Left lung (tissue), 4 donors: ENCODE measurements at regions not wholly inside any gene's neighbourhood (a gene's known extent, or its start where the extent isn't known, plus 50 kb on each side); places are given as distances from the start of the nearest gene placed in this dataset.

Experiments used
- ATAC-seq: fragments of 200-7000 bp; cut with Tn5 transposase; one replicate; pipeline ENCODE4 v1.9.1; 2020; ENCODE audit warnings: moderate library complexity
- DNase-seq, 4 donors: peaks; one replicate each; pipeline ENCODE4 v3.0.0-alpha.2; 2013 to 2020
- H3K27ac ChIP-seq, 2 donors: fragments of 200-600 bp; sonication (generic) in 1 of 2; one replicate each; pipeline versions ENCODE4 v1.5.0 to v1.8.0; 2020 to 2021
- H3K27me3 ChIP-seq, 2 donors: fragments of 200-600 bp; sonication (generic) in 1 of 2; one replicate each; pipeline versions ENCODE4 v1.5.0 to v1.8.0; 2020 to 2021
- H3K36me3 ChIP-seq, 2 donors: fragments of 200-600 bp; sonication (generic) in 1 of 2; one replicate each; pipeline versions ENCODE4 v1.5.0 to v1.8.0; 2020 to 2021
- H3K4me1 ChIP-seq, 2 donors: fragments of 200-600 bp; one replicate each; pipeline ENCODE4 v1.8.0; 2021
- H3K4me3 ChIP-seq, 2 donors: fragments of 200-600 bp; sonication (generic) in 1 of 2; one replicate each; pipeline versions ENCODE4 v1.5.0 to v1.8.0; 2020 to 2021; ENCODE audit warnings: mild to moderate bottlenecking in 1 of 2
- H3K9me3 ChIP-seq, 2 donors: fragments of 200-600 bp; sonication (generic) in 1 of 2; one replicate each; pipeline versions ENCODE4 v1.5.0 to v1.8.0; 2020 to 2021
- intact Hi-C, 2 donors: fragments of 100-400 bp; cut with DNase I; formaldehyde crosslinking; loops; one replicate each; pipeline versions ENCODE4 v1.11.2 to v1.14.2; 2022
- TF ChIP-seq, protein P1 (sequence below), 2 donors: fragments of 200-600 bp; sonication (generic) in 1 of 2; IDR thresholded peaks; one replicate each; pipeline versions ENCODE4 v1.5.0 to v1.8.0; 2021; ENCODE audit warnings: antibody characterized with exemption in 2 of 2
- donor health status: DM: no; HTN: yes; CAD: no.
- donor health status: DM: no; HTN: no; CAD: no.

DNA sequence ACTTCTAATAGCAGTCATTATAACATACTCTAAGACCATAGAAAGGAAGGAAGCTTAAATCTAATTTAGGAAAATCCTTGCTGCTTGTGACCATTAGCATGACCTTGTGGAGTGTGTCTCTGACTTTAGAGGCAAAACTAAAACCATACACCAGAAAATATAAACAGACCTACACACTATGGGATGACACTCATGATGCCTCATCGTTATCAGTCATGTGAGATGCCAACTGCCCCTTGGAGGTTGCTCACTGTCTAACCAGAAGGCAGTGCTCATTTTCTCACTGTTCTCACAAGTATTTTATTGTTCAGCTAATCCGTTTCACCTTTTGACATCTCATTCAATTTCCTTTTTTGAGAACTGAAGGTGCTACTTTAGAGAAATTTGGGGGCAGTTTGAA is 376.9 kb downstream of the RND3 start:
- Histone ChIP-seq H3K27ac (no peak overlapping the region), H3K27me3 (no peaks in the 10 kb centered on the region), H3K4me1 (no peaks in the 10 kb centered on the region), H3K9me3 (peaks cover 0 to 2% of the 10 kb centered on the region in 2 donors), H3K36me3 (no peaks in the 10 kb centered on the region), H3K4me3 (no peak overlapping the region)
- intact Hi-C loops = no loop called here
- TF ChIP-seq, protein P1, sequence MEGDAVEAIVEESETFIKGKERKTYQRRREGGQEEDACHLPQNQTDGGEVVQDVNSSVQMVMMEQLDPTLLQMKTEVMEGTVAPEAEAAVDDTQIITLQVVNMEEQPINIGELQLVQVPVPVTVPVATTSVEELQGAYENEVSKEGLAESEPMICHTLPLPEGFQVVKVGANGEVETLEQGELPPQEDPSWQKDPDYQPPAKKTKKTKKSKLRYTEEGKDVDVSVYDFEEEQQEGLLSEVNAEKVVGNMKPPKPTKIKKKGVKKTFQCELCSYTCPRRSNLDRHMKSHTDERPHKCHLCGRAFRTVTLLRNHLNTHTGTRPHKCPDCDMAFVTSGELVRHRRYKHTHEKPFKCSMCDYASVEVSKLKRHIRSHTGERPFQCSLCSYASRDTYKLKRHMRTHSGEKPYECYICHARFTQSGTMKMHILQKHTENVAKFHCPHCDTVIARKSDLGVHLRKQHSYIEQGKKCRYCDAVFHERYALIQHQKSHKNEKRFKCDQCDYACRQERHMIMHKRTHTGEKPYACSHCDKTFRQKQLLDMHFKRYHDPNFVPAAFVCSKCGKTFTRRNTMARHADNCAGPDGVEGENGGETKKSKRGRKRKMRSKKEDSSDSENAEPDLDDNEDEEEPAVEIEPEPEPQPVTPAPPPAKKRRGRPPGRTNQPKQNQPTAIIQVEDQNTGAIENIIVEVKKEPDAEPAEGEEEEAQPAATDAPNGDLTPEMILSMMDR (IDR thresholded peaks at IDR 0.05) = no peak
- ATAC-seq (no peak), DNase-seq (no peak)

DNA sequence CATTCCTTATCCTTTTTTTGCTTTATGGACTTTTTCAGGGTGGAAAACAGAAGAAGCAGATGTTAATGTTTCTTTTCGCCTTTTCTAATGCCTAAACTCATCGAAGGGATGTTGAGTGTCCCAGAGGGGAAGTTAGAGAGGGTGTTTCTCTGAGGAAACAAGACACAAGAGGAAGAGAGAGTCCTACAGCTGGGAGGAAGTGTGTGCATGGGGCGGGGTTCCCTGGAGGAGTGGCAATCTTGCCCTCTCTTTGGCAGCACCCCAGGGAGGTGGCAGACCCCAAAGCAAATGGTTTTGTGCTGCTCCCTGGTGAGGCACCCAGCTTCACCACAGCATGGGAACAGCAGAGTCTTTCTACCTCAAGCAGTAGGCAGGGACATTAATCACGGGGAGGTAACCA is 377.6 kb downstream of the RND3 start:
- TF ChIP-seq, protein P1 (IDR thresholded peaks at IDR 0.05) = no peak
- H3K4me1 ChIP-seq = no peaks in the 10 kb centered on the region
- ATAC-seq (no peak), DNase-seq (no peak)
- intact Hi-C loops = no loop called here
- peaks cover 0 to 2% of the 10 kb centered on the region in 2 donors for H3K9me3 ChIP-seq
- no peak overlapping the region for H3K27ac ChIP-seq
- no peak overlapping the region for H3K4me3 ChIP-seq
- H3K27me3 ChIP-seq = no peaks in the 10 kb centered on the region
- no peaks in the 10 kb centered on the region for H3K36me3 ChIP-seq

DNA sequence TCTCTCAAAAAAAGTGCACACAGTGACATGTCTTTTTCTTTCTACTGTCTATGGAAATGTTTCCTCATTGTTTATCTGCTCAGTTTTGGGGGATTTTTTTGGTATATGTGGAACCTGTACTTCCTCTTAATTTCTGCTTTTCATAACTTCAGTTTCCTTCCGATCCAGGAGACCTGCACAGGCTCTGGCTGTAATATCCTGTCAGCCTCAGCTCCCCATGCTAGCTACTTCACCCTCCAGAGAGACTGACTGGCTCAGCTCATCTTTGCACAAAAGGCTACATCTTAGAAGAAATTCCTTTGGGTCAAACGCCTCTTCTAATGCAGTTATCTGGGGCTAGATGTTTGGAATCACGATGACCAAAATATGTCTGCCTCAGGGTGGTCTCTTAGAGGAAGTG is 378.4 kb downstream of the RND3 start:
- no peaks in the 10 kb centered on the region for H3K36me3 ChIP-seq
- H3K4me1 ChIP-seq = no peaks in the 10 kb centered on the region
- no peak for DNase-seq
- intact Hi-C loops = no loop called here
- TF ChIP-seq, protein P1 (IDR thresholded peaks at IDR 0.05) = no peak
- H3K27me3 ChIP-seq = no peaks in the 10 kb centered on the region
- no peak overlapping the region for H3K27ac ChIP-seq
- peaks cover 0 to 2% of the 10 kb centered on the region in 2 donors for H3K9me3 ChIP-seq
- no peak for ATAC-seq
- no peak overlapping the region for H3K4me3 ChIP-seq

DNA sequence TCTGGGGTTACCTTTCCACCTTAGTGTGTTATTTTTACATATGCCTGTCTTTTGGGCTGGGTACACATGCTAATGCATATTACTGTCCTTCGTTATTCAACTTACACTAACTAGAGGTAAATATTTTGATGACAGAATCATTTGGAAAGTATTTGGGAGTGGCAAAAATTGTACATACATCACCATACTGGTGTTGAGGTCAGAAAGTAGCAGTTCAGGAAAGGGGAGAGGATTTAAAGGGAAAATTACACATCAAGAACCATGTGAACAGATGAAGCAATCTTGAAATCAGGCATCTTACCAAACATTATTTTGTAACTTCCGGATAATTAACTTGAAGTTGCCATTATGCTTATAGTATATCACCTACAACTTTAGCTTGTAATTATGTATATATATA is 379.7 kb downstream of the RND3 start:
- no peak overlapping the region for H3K27ac ChIP-seq
- H3K36me3 ChIP-seq = no peaks in the 10 kb centered on the region
- TF ChIP-seq, protein P1 (IDR thresholded peaks at IDR 0.05) = no peak
- H3K9me3 ChIP-seq = no peaks in the 10 kb centered on the region
- H3K4me1 ChIP-seq = no peaks in the 10 kb centered on the region
- DNase-seq = no peak
- H3K27me3 ChIP-seq = no peaks in the 10 kb centered on the region
- no peak overlapping the region for H3K4me3 ChIP-seq
- intact Hi-C loops = no loop called here
- ATAC-seq = no peak

DNA sequence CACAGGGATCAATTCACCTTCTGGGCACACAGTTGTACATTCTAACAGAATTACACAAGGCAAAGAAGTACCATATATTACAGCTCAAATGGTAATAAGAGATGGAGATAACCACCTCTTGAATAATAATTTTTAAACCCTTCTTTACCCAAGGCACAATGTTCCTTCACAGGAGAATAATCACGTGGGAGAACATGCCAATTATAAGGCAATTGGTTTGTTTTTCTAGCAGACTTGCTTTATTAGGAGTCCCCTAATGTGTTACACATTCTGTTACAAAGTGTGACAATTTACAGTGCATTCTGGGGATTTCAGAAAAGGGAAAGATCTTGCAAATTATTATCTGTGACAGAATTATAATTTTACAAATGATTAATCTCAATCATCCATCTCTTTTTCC is 380.3 kb downstream of the RND3 start:
- H3K27ac ChIP-seq = no peak overlapping the region
- no peaks in the 10 kb centered on the region for H3K27me3 ChIP-seq
- no peaks in the 10 kb centered on the region for H3K4me1 ChIP-seq
- H3K9me3 ChIP-seq = no peaks in the 10 kb centered on the region
- no peaks in the 10 kb centered on the region for H3K36me3 ChIP-seq
- H3K4me3 ChIP-seq = no peak overlapping the region
- TF ChIP-seq, protein P1 (IDR thresholded peaks at IDR 0.05) = no peak
- no peak for DNase-seq
- no peak for ATAC-seq
- intact Hi-C loops = no loop called here
